ENCODE measurements at regions not wholly inside any gene's neighbourhood (a gene's known extent, or its start where the extent isn't known, plus 50 kb on each side); places are given as distances from the start of the nearest gene placed in this dataset.

GRCh38 chr14:30214461-30215090 is 286.9 kb upstream of the PRKD1 start:
- Histone ChIP-seq H3K9me3 (ENCODE audit: control insufficient read depth, low read length) (no peaks in the 10 kb centered on the region), H3K36me3 (ENCODE audit: control insufficient read depth, insufficient read depth, low read length) (no peaks in the 10 kb centered on the region), H3K4me3 (ENCODE audit: extremely low read depth, insufficient read depth, low read length, poor library complexity, severe bottlenecking) (no peak overlapping the region), H3K4me1 (ENCODE audit: control insufficient read depth, insufficient read depth, low read length, poor library complexity, severe bottlenecking) (no peaks in the 10 kb centered on the region), H3K27ac (ENCODE audit: low read depth, low read length, severe bottlenecking) (no peak overlapping the region)
- 29% methylated on average over 2 of the region's 2 CpGs; no CpG with 5 or more reads in 1 of the 2 experiments for WGBS, 2 experiments (ENCODE audit: insufficient coverage in 2 of 2)

GRCh38 chr14:30218907-30219306 is 291.3 kb upstream of the PRKD1 start:
- H3K27ac ChIP-seq (ENCODE audit: low read depth, low read length, severe bottlenecking), result no peak overlapping the region
- H3K36me3 ChIP-seq (ENCODE audit: control insufficient read depth, insufficient read depth, low read length), result no peaks in the 10 kb centered on the region
- H3K4me3 ChIP-seq (ENCODE audit: extremely low read depth, insufficient read depth, low read length, poor library complexity, severe bottlenecking), result no peak overlapping the region
- peaks cover 14% of the 10 kb centered on the region for H3K4me1 ChIP-seq (ENCODE audit: control insufficient read depth, insufficient read depth, low read length, poor library complexity, severe bottlenecking)
- WGBS, 2 experiments (ENCODE audit: insufficient coverage in 2 of 2), result 95 to 96% methylated on average over 5 of the region's 5 CpGs
- H3K9me3 ChIP-seq (ENCODE audit: control insufficient read depth, low read length), result no peaks in the 10 kb centered on the region

GRCh38 chr14:30221546-30221945 is 293.9 kb upstream of the PRKD1 start:
- H3K27ac ChIP-seq (ENCODE audit: low read depth, low read length, severe bottlenecking), result no peak overlapping the region

GRCh38 chr14:30223385-30223785 is 295.7 kb upstream of the PRKD1 start:
- H3K9me3 ChIP-seq (ENCODE audit: control insufficient read depth, low read length), result no peaks in the 10 kb centered on the region
- 73 to 100% methylated on average over 1 to 2 of the region's 2 CpGs for WGBS, 2 experiments (ENCODE audit: insufficient coverage in 2 of 2)
- H3K27ac ChIP-seq (ENCODE audit: low read depth, low read length, severe bottlenecking), result no peak overlapping the region
- no peak overlapping the region for H3K4me3 ChIP-seq (ENCODE audit: extremely low read depth, insufficient read depth, low read length, poor library complexity, severe bottlenecking)
- H3K36me3 ChIP-seq (ENCODE audit: control insufficient read depth, insufficient read depth, low read length), result no peaks in the 10 kb centered on the region
- peaks cover 16% of the 10 kb centered on the region for H3K4me1 ChIP-seq (ENCODE audit: control insufficient read depth, insufficient read depth, low read length, poor library complexity, severe bottlenecking)

More at GRCh38 chr14:30221546-30221945, 293.9 kb upstream of the PRKD1 start:
- Histone ChIP-seq H3K4me1 (ENCODE audit: control insufficient read depth, insufficient read depth, low read length, poor library complexity, severe bottlenecking) (peaks cover 16% of the 10 kb centered on the region), H3K36me3 (ENCODE audit: control insufficient read depth, insufficient read depth, low read length) (no peaks in the 10 kb centered on the region), H3K4me3 (ENCODE audit: extremely low read depth, insufficient read depth, low read length, poor library complexity, severe bottlenecking) (no peak overlapping the region), H3K9me3 (ENCODE audit: control insufficient read depth, low read length) (no peaks in the 10 kb centered on the region)
- WGBS, 2 experiments (ENCODE audit: insufficient coverage in 2 of 2), result 97 to 100% methylated on average over 4 to 5 of the region's 7 CpGs

GRCh38 chr14:30223966-30224365 is 296.3 kb upstream of the PRKD1 start:
- peaks cover 16% of the 10 kb centered on the region for H3K4me1 ChIP-seq (ENCODE audit: control insufficient read depth, insufficient read depth, low read length, poor library complexity, severe bottlenecking)
- no peak overlapping the region for H3K4me3 ChIP-seq (ENCODE audit: extremely low read depth, insufficient read depth, low read length, poor library complexity, severe bottlenecking)
- H3K27ac ChIP-seq (ENCODE audit: low read depth, low read length, severe bottlenecking), result no peak overlapping the region
- H3K9me3 ChIP-seq (ENCODE audit: control insufficient read depth, low read length), result no peaks in the 10 kb centered on the region
- WGBS, 2 experiments (ENCODE audit: insufficient coverage in 2 of 2), result 83% methylated on average over 2 of the region's 3 CpGs; no CpG with 5 or more reads in 1 of the 2 experiments
- no peaks in the 10 kb centered on the region for H3K36me3 ChIP-seq (ENCODE audit: control insufficient read depth, insufficient read depth, low read length)

GRCh38 chr14:30225176-30225575 is 297.5 kb upstream of the PRKD1 start:
- Histone ChIP-seq H3K9me3 (ENCODE audit: control insufficient read depth, low read length) (no peaks in the 10 kb centered on the region), H3K27ac (ENCODE audit: low read depth, low read length, severe bottlenecking) (no peak overlapping the region), H3K4me3 (ENCODE audit: extremely low read depth, insufficient read depth, low read length, poor library complexity, severe bottlenecking) (no peak overlapping the region), H3K4me1 (ENCODE audit: control insufficient read depth, insufficient read depth, low read length, poor library complexity, severe bottlenecking) (peaks cover 16% of the 10 kb centered on the region), H3K36me3 (ENCODE audit: control insufficient read depth, insufficient read depth, low read length) (no peaks in the 10 kb centered on the region)
- WGBS, 2 experiments (ENCODE audit: insufficient coverage in 2 of 2), result 100% methylated on average over 1 of the region's 1 CpG

GRCh38 chr14:30227436-30227835 is 299.8 kb upstream of the PRKD1 start:
- Histone ChIP-seq H3K27ac (ENCODE audit: low read depth, low read length, severe bottlenecking) (no peak overlapping the region), H3K4me3 (ENCODE audit: extremely low read depth, insufficient read depth, low read length, poor library complexity, severe bottlenecking) (no peak overlapping the region), H3K36me3 (ENCODE audit: control insufficient read depth, insufficient read depth, low read length) (no peaks in the 10 kb centered on the region), H3K4me1 (ENCODE audit: control insufficient read depth, insufficient read depth, low read length, poor library complexity, severe bottlenecking) (peaks cover 13% of the 10 kb centered on the region), H3K9me3 (ENCODE audit: control insufficient read depth, low read length) (no peaks in the 10 kb centered on the region)
- WGBS, 2 experiments (ENCODE audit: insufficient coverage in 2 of 2), result no CpG with 5 or more reads among the region's 3 CpGs

- Histone ChIP-seq H3K4me1 (ENCODE audit: control insufficient read depth, insufficient read depth, low read length, poor library complexity, severe bottlenecking) (peaks cover 10% of the 10 kb centered on the region), H3K4me3 (ENCODE audit: extremely low read depth, insufficient read depth, low read length, poor library complexity, severe bottlenecking) (no peak overlapping the region), H3K9me3 (ENCODE audit: control insufficient read depth, low read length) (no peaks in the 10 kb centered on the region), H3K27ac (ENCODE audit: low read depth, low read length, severe bottlenecking) (no peak overlapping the region), H3K36me3 (ENCODE audit: control insufficient read depth, insufficient read depth, low read length) (no peaks in the 10 kb centered on the region)
- WGBS, 2 experiments (ENCODE audit: insufficient coverage in 2 of 2), result 91 to 100% methylated on average over 1 of the region's 2 CpGs
Measured at GRCh38 chr14:30227876-30228275, 300.2 kb upstream of the PRKD1 start.

GRCh38 chr14:30230719-30231118 is 303.1 kb upstream of the PRKD1 start:
- no peak overlapping the region for H3K27ac ChIP-seq (ENCODE audit: low read depth, low read length, severe bottlenecking)

GRCh38 chr14:30234966-30235365 is 307.3 kb upstream of the PRKD1 start:
- H3K36me3 ChIP-seq (ENCODE audit: control insufficient read depth, insufficient read depth, low read length), result no peaks in the 10 kb centered on the region
- H3K27ac ChIP-seq (ENCODE audit: low read depth, low read length, severe bottlenecking), result no peak overlapping the region
- WGBS, 2 experiments (ENCODE audit: insufficient coverage in 2 of 2), result 100% methylated on average over 1 of the region's 1 CpG; no CpG with 5 or more reads in 1 of the 2 experiments
- no peak overlapping the region for H3K4me3 ChIP-seq (ENCODE audit: extremely low read depth, insufficient read depth, low read length, poor library complexity, severe bottlenecking)
- H3K9me3 ChIP-seq (ENCODE audit: control insufficient read depth, low read length), result no peaks in the 10 kb centered on the region
- H3K4me1 ChIP-seq (ENCODE audit: control insufficient read depth, insufficient read depth, low read length, poor library complexity, severe bottlenecking), result no peaks in the 10 kb centered on the region

More at GRCh38 chr14:30230719-30231118, 303.1 kb upstream of the PRKD1 start:
- WGBS, 2 experiments (ENCODE audit: insufficient coverage in 2 of 2), result 80% methylated on average over 1 of the region's 3 CpGs; no CpG with 5 or more reads in 1 of the 2 experiments
- Histone ChIP-seq H3K36me3 (ENCODE audit: control insufficient read depth, insufficient read depth, low read length) (no peaks in the 10 kb centered on the region), H3K4me3 (ENCODE audit: extremely low read depth, insufficient read depth, low read length, poor library complexity, severe bottlenecking) (no peak overlapping the region), H3K9me3 (ENCODE audit: control insufficient read depth, low read length) (no peaks in the 10 kb centered on the region), H3K4me1 (ENCODE audit: control insufficient read depth, insufficient read depth, low read length, poor library complexity, severe bottlenecking) (no peaks in the 10 kb centered on the region)

GRCh38 chr14:30235485-30235884 is 307.8 kb upstream of the PRKD1 start:
- no peaks in the 10 kb centered on the region for H3K4me1 ChIP-seq (ENCODE audit: control insufficient read depth, insufficient read depth, low read length, poor library complexity, severe bottlenecking)
- H3K9me3 ChIP-seq (ENCODE audit: control insufficient read depth, low read length), result no peaks in the 10 kb centered on the region
- no peak overlapping the region for H3K4me3 ChIP-seq (ENCODE audit: extremely low read depth, insufficient read depth, low read length, poor library complexity, severe bottlenecking)
- no peak overlapping the region for H3K27ac ChIP-seq (ENCODE audit: low read depth, low read length, severe bottlenecking)
- no peaks in the 10 kb centered on the region for H3K36me3 ChIP-seq (ENCODE audit: control insufficient read depth, insufficient read depth, low read length)
- 81 to 85% methylated on average over 1 of the region's 2 CpGs for WGBS, 2 experiments (ENCODE audit: insufficient coverage in 2 of 2)
